Thyroid gland (tissue), 4 donors: ENCODE measurements at regions not wholly inside any gene's neighbourhood (a gene's known extent, or its start where the extent isn't known, plus 50 kb on each side); places are given as distances from the start of the nearest gene placed in this dataset.

Source experiments
- DNase-seq, 2 donors: peaks; one replicate each; pipeline ENCODE4 v3.0.0-alpha.2; 2019
- H3K27ac ChIP-seq, 3 donors: fragments of 200-600 bp; sonication (generic); 1 replicate in 2 of 3; 2 replicates in 1 of 3; pipeline ENCODE4 v1.5.1; 2016 to 2019; ENCODE audit warnings: mild to moderate bottlenecking in 1 of 3, moderate library complexity in 1 of 3
- H3K27me3 ChIP-seq: fragments of 200-600 bp; sonication (generic); one replicate; pipeline ENCODE4 v1.5.1; 2019
- H3K36me3 ChIP-seq, 2 donors: fragments of 200-600 bp; sonication (generic); one replicate each; pipeline ENCODE4 v1.5.1; 2016 to 2019
- H3K4me1 ChIP-seq, 2 donors: fragments of 200-600 bp; sonication (generic); one replicate each; pipeline ENCODE4 v1.5.1; 2017 to 2019
- H3K4me3 ChIP-seq, 3 donors: fragments of 200-600 bp; sonication (generic); replicated peaks in 1 of 3; 1 replicate in 2 of 3; 2 replicates in 1 of 3; pipeline ENCODE4 v1.5.1; 2016; ENCODE audit warnings: mild to moderate bottlenecking in 1 of 3
- H3K9me3 ChIP-seq: fragments of 200-600 bp; sonication (generic); one replicate; pipeline ENCODE4 v1.5.1; 2017
- CTCF ChIP-seq, 6 experiments: fragments of 200-600 bp in 3 of 6; fragments of 450-650 bp in 3 of 6; sonication (generic) in 3 of 6; IDR thresholded peaks; one replicate each; pipeline ENCODE4 v1.5.1; 2016 to 2019; ENCODE audit warnings: antibody characterized with exemption in 6 of 6, mild to moderate bottlenecking in 2 of 6, inconsistent platforms in 1 of 6, moderate library complexity in 1 of 6
- POLR2A ChIP-seq, 2 donors: fragments of 450-650 bp; IDR thresholded peaks; one replicate each; pipeline ENCODE4 v1.6.1; 2017; ENCODE audit warnings: antibody characterized with exemption in 2 of 2, mild to moderate bottlenecking in 2 of 2, moderate library complexity in 1 of 2
- WGBS, 2 donors: methylation state at CpG; one replicate each; pipeline ENCODE4 v1.1.5; 2017; 5-methylcytosine and 5-hydroxymethylcytosine counted together
- intact Hi-C: fragments of 100-400 bp; cut with DNase I; formaldehyde crosslinking; loops from one replicate; pipeline ENCODE4 v1.15.1; 2023

DNA sequence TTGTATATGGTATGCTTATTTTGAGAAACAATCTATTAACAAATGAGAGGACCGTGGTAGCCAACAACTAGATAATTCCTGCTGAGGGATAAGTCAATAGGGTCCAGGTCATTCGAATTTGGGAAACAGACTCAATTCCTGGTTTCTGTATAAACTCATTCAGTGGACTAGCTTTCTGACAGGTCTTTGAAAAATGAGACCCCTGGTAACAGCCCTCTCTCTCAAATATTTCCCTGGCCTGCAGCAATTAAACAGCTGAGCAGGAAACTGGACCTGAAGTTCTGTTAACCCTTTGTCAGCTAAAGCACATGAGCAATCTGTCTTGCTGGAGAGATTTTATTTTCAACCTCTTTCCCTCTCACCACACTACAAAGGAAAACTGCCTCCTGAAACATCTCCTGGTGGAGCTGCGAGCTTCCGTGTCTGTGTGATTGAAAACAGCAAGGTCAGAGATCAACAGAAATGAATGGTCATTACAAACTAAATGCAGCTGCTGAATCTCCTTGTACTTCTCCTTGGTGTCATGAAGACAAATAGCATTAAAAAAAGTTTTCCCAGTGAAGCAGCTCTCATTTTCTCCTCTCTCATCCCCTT is 70.3 kb upstream of the CCDC85A start:
- H3K9me3 ChIP-seq = no peaks in the 10 kb centered on the region
- no peak overlapping the region for H3K27ac ChIP-seq
- H3K27me3 ChIP-seq = no peaks in the 10 kb centered on the region
- no peaks in the 10 kb centered on the region for H3K4me1 ChIP-seq
- WGBS, 2 donors = 43 to 48% methylated on average over 4 of the region's 4 CpGs
- no peaks in the 10 kb centered on the region for H3K36me3 ChIP-seq
- H3K4me3 ChIP-seq = no peak overlapping the region
- no peak for DNase-seq
- TF ChIP-seq CTCF (IDR thresholded peaks at IDR 0.05) (no peak), POLR2A (IDR thresholded peaks at IDR 0.05) (no peak)
- intact Hi-C loops = no loop called here

- Histone ChIP-seq H3K4me1 (no peaks in the 10 kb centered on the region), H3K27me3 (no peaks in the 10 kb centered on the region), H3K27ac (no peak overlapping the region), H3K36me3 (no peaks in the 10 kb centered on the region), H3K9me3 (no peaks in the 10 kb centered on the region), H3K4me3 (no peak overlapping the region)
- 60 to 68% methylated on average over 4 of the region's 4 CpGs for WGBS, 2 donors
- intact Hi-C loops = no loop called here
- TF ChIP-seq CTCF (IDR thresholded peaks at IDR 0.05) (no peak), POLR2A (IDR thresholded peaks at IDR 0.05) (no peak)
- DNase-seq = no peak
Observed at GRCh38 chr2:56117764-56118163, 66.0 kb upstream of the CCDC85A start.

DNA sequence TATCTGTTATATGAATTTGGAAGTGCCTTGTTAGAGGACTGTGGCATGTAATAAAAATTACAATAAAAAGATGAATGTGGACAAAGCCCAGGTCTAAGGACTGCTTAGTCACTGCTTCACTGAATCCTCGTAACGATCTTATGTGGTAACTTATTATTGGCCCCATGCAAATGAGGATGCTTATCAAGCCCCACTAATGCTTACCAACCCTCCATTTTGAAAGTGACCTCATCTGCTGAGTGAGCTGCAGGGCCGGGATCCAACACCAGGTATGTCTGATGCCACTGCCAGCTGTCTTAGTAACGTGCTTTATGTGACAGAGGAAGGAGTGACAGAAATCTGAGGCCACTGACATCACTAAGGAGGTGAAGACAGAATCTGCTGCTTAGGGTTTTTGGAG is 65.3 kb upstream of the CCDC85A start:
- Histone ChIP-seq H3K4me3 (no peak overlapping the region), H3K9me3 (no peaks in the 10 kb centered on the region), H3K4me1 (no peaks in the 10 kb centered on the region), H3K27me3 (no peaks in the 10 kb centered on the region), H3K27ac (no peak overlapping the region), H3K36me3 (no peaks in the 10 kb centered on the region)
- 72 to 81% methylated on average over 4 of the region's 4 CpGs for WGBS, 2 donors
- intact Hi-C loops = no loop called here
- no peak for DNase-seq
- no peak for TF ChIP-seq CTCF (IDR thresholded peaks at IDR 0.05)
- no peak for TF ChIP-seq POLR2A (IDR thresholded peaks at IDR 0.05)

DNA sequence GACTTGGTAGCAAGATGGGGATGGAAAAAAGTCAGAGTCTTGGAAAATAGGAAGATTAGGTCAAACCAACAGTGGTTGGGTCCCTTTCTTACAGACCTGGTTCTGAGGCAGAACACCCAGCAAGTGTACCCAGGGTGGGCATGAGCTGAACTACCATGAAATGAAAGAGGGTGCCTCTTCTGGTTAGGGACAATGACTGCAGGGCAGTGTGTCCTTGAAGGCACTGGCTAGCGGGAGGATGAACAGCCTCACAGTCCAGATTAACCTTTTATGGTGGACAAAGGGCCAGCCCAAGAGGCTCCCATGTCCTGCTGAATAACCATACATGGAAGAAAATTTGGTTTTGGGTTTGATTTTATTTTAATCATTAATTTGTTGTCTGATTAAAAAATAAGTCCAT is 61.8 kb upstream of the CCDC85A start:
- no peaks in the 10 kb centered on the region for H3K27me3 ChIP-seq
- DNase-seq = no peak
- H3K9me3 ChIP-seq = no peaks in the 10 kb centered on the region
- TF ChIP-seq CTCF (IDR thresholded peaks at IDR 0.05) (no peak), POLR2A (IDR thresholded peaks at IDR 0.05) (no peak)
- no peak overlapping the region for H3K4me3 ChIP-seq
- WGBS, 2 donors = 71 to 89% methylated on average over 1 of the region's 1 CpG
- no peaks in the 10 kb centered on the region for H3K4me1 ChIP-seq
- no peak overlapping the region for H3K27ac ChIP-seq
- H3K36me3 ChIP-seq = no peaks in the 10 kb centered on the region
- intact Hi-C loops = loop anchor here (10.0 kb wide), 1 partner anchor 397 kb away; no protein-coding TSS in a partner anchor

DNA sequence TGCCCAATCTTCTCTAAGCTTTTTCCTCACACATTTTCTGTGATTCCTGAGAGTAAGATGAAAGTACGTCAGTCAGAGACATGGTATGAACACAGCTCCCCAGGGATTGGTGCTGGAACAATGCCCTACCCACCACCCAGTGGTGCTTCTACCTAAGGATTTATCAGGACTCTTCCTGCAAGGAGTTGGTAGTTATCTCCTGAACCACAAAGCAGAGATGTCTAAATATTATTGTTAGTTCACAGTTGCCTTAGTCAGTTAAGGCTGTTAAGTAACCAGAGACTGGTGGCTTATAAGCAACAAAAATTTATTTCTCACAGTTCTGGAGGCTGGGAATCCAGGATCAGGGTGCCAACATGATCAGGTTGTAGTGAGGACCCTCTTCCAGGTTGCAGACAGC is 60.3 kb upstream of the CCDC85A start:
- TF ChIP-seq CTCF (IDR thresholded peaks at IDR 0.05) = no peak
- TF ChIP-seq POLR2A (IDR thresholded peaks at IDR 0.05) = no peak
- H3K4me1 ChIP-seq = no peaks in the 10 kb centered on the region
- no peaks in the 10 kb centered on the region for H3K9me3 ChIP-seq
- no peak for DNase-seq
- H3K27me3 ChIP-seq = no peaks in the 10 kb centered on the region
- H3K4me3 ChIP-seq = no peak overlapping the region
- 87 to 94% methylated on average over 1 of the region's 1 CpG for WGBS, 2 donors
- intact Hi-C loops = loop anchor here (10.0 kb wide), 1 partner anchor 399 kb away; no protein-coding TSS in a partner anchor
- no peaks in the 10 kb centered on the region for H3K36me3 ChIP-seq
- H3K27ac ChIP-seq = no peak overlapping the region
